KMS-11 (cell line): ENCODE measurements at regions not wholly inside any gene's neighbourhood (a gene's known extent, or its start where the extent isn't known, plus 50 kb on each side); places are given as distances from the start of the nearest gene placed in this dataset.
"Not testable (repeated sequence)": the region's sequence is repeated elsewhere in the genome, so short reads cannot be mapped to it uniquely, and the experiment has no call there.

Experiments
- H2AFZ ChIP-seq: fragments of 200-600 bp; sonication (generic); 2 replicates; pipeline ENCODE4 v1.6.1; 2016; ENCODE audit warnings: antibody characterized with exemption, mixed run types, low read depth
- H3K27ac ChIP-seq: fragments of 200-600 bp; sonication (generic); 2 replicates; pipeline ENCODE4 v1.6.1; 2016; ENCODE audit warnings: mild to moderate bottlenecking, mixed run types
- H3K27me3 ChIP-seq: fragments of 200-600 bp; sonication (generic); 2 replicates; pipeline ENCODE4 v1.6.1; 2017; ENCODE audit warnings: mild to moderate bottlenecking, low read depth, mixed run types, moderate library complexity; ENCODE audit not compliant: insufficient read depth
- H3K36me3 ChIP-seq: fragments of 200-600 bp; sonication (generic); 2 replicates; pipeline ENCODE4 v1.6.1; 2017; ENCODE audit warnings: mild to moderate bottlenecking, mixed run types; ENCODE audit not compliant: insufficient read depth
- H3K4me1 ChIP-seq: fragments of 200-600 bp; sonication (generic); 2 replicates; pipeline ENCODE4 v1.6.1; 2016; ENCODE audit warnings: mild to moderate bottlenecking, low read depth, mixed run types; ENCODE audit not compliant: poor library complexity, severe bottlenecking
- H3K4me2 ChIP-seq: fragments of 200-600 bp; sonication (generic); 2 replicates; pipeline ENCODE4 v1.7.0; 2016; ENCODE audit warnings: mild to moderate bottlenecking, mixed run types
- H3K4me3 ChIP-seq: fragments of 200-600 bp; sonication (generic); IDR thresholded peaks from 2 replicates; pipeline ENCODE4 v1.6.1; 2017; ENCODE audit warnings: low read depth, low read length, mixed read lengths; ENCODE audit not compliant: insufficient read depth
- H3K79me2 ChIP-seq: fragments of 200-600 bp; sonication (generic); 2 replicates; pipeline ENCODE4 v1.6.1; 2016; ENCODE audit warnings: low read depth, mixed run types; ENCODE audit not compliant: insufficient read depth
- H3K9ac ChIP-seq: fragments of 200-600 bp; sonication (generic); 2 replicates; pipeline ENCODE4 v1.6.1; 2016; ENCODE audit warnings: mild to moderate bottlenecking, mixed run types
- H4K20me1 ChIP-seq: fragments of 200-600 bp; sonication (generic); 2 replicates; pipeline ENCODE4 v1.6.1; 2016; ENCODE audit warnings: mild to moderate bottlenecking, mixed run types; ENCODE audit not compliant: insufficient read depth
- CTCF ChIP-seq: fragments of 200-600 bp; sonication (generic); conservative IDR thresholded peaks from 2 replicates; pipeline ENCODE4 v1.6.1; 2017; ENCODE audit warnings: low read depth, mild to moderate bottlenecking, antibody characterized with exemption, low read length, moderate library complexity, mixed read lengths

GRCh38 chr2:215535741-215536140 lies 99.9 kb upstream of the FN1 start:
- no peaks in the 10 kb centered on the region for H3K27me3 ChIP-seq
- TF ChIP-seq CTCF = no peak
- no peak overlapping the region for H3K9ac ChIP-seq
- H3K4me2 ChIP-seq = no peak overlapping the region
- no peak overlapping the region for H3K27ac ChIP-seq
- H3K4me3 ChIP-seq = no peak overlapping the region
- no peaks in the 10 kb centered on the region for H3K36me3 ChIP-seq
- H3K4me1 ChIP-seq = no peaks in the 10 kb centered on the region
- H3K79me2 ChIP-seq = no peaks in the 10 kb centered on the region
- no peaks in the 10 kb centered on the region for H4K20me1 ChIP-seq
- H2AFZ ChIP-seq = no peak overlapping the region

GRCh38 chr2:215535125-215535668 lies 99.3 kb upstream of the FN1 start:
- no peak overlapping the region for H2AFZ ChIP-seq
- no peaks in the 10 kb centered on the region for H3K79me2 ChIP-seq
- no peaks in the 10 kb centered on the region for H3K36me3 ChIP-seq
- H4K20me1 ChIP-seq = no peaks in the 10 kb centered on the region
- H3K9ac ChIP-seq = no peak overlapping the region
- no peak for TF ChIP-seq CTCF
- H3K27me3 ChIP-seq = no peaks in the 10 kb centered on the region
- H3K27ac ChIP-seq = no peak overlapping the region
- no peak overlapping the region for H3K4me2 ChIP-seq
- H3K4me3 ChIP-seq = no peak overlapping the region
- no peaks in the 10 kb centered on the region for H3K4me1 ChIP-seq

- H3K4me1 ChIP-seq, H3K4me3 ChIP-seq, H3K27ac ChIP-seq, H3K36me3 ChIP-seq, H3K9ac ChIP-seq, H3K79me2 ChIP-seq, H2AFZ ChIP-seq, H4K20me1 ChIP-seq, H3K4me2 ChIP-seq, H3K27me3 ChIP-seq: not testable (repeated sequence)
These were observed 97.8 kb upstream of the FN1 start for GRCh38 chr2:215533716-215534115.

- Histone ChIP-seq H3K4me1 (no peaks in the 10 kb centered on the region), H2AFZ (no peak overlapping the region), H3K79me2 (no peaks in the 10 kb centered on the region), H3K36me3 (no peaks in the 10 kb centered on the region), H3K27me3 (no peaks in the 10 kb centered on the region), H3K9ac (no peak overlapping the region), H3K4me3 (no peak overlapping the region), H4K20me1 (no peaks in the 10 kb centered on the region), H3K4me2 (no peak overlapping the region), H3K27ac (no peak overlapping the region)
- TF ChIP-seq CTCF = no peak
These were observed 97.0 kb upstream of the FN1 start for GRCh38 chr2:215532844-215533243.

- Histone ChIP-seq H3K4me1 (no peaks in the 10 kb centered on the region), H3K36me3 (no peaks in the 10 kb centered on the region), H2AFZ (no peak overlapping the region), H3K27ac (no peak overlapping the region), H4K20me1 (no peaks in the 10 kb centered on the region), H3K27me3 (no peaks in the 10 kb centered on the region), H3K4me2 (no peak overlapping the region), H3K79me2 (no peaks in the 10 kb centered on the region), H3K4me3 (no peak overlapping the region), H3K9ac (no peak overlapping the region)
- no peak for TF ChIP-seq CTCF
These were observed 95.4 kb upstream of the FN1 start for GRCh38 chr2:215531284-215531683.
